GM13976 (cell line): ENCODE measurements at regions not wholly inside any gene's neighbourhood (a gene's known extent, or its start where the extent isn't known, plus 50 kb on each side); places are given as distances from the start of the nearest gene placed in this dataset.

Source experiments
- DNase-seq: peaks from one replicate; pipeline ENCODE4 v3.0.0; 2012; ENCODE audit warnings: low spot score
- CTCF ChIP-seq: IDR thresholded peaks from 2 replicates; pipeline ENCODE4 v1.5.1; 2012; ENCODE audit warnings: borderline replicate concordance, mild to moderate bottlenecking; ENCODE audit not compliant: insufficient read depth; ENCODE audit errors: extremely low read depth, missing control alignments, control extremely low read depth
- in situ Hi-C: fragments of 300-500 bp; cut with MboI; formaldehyde crosslinking; loops from one replicate; pipeline ENCODE4 v1.12.0; 2022; ENCODE audit warnings: low sequenced_read_pairs, mixed read lengths, inconsistent platforms; ENCODE audit not compliant: unreplicated experiment

- no peak for DNase-seq
- in situ Hi-C loops = no loop called here
- TF ChIP-seq CTCF = no peak
These were observed 535.7 kb upstream of the ZEB2 start for GRCh38 chr2:145055651-145056050.

GRCh38 chr2:145050134-145050533 lies 530.2 kb upstream of the ZEB2 start:
- no peak for TF ChIP-seq CTCF
- in situ Hi-C loops = no loop called here
- no peak for DNase-seq

- TF ChIP-seq CTCF = no peak
- in situ Hi-C loops = no loop called here
- DNase-seq = no peak
These were observed 529.6 kb upstream of the ZEB2 start for GRCh38 chr2:145049475-145049874.

- DNase-seq = no peak
- no peak for TF ChIP-seq CTCF
- in situ Hi-C loops = no loop called here
These were observed 527.6 kb upstream of the ZEB2 start for GRCh38 chr2:145047554-145047953.

GRCh38 chr2:145044491-145044890 lies 524.6 kb upstream of the ZEB2 start:
- no peak for DNase-seq
- TF ChIP-seq CTCF = no peak
- in situ Hi-C loops = no loop called here

GRCh38 chr2:145043399-145043834 lies 523.5 kb upstream of the ZEB2 start:
- no peak for TF ChIP-seq CTCF
- in situ Hi-C loops = no loop called here
- no peak for DNase-seq

- no peak for TF ChIP-seq CTCF
- no peak for DNase-seq
- in situ Hi-C loops = no loop called here
These were observed 521.8 kb upstream of the ZEB2 start for GRCh38 chr2:145041706-145042105.
